ENCODE measurements at regions not wholly inside any gene's neighbourhood (a gene's known extent, or its start where the extent isn't known, plus 50 kb on each side); places are given as distances from the start of the nearest gene placed in this dataset.

DNA sequence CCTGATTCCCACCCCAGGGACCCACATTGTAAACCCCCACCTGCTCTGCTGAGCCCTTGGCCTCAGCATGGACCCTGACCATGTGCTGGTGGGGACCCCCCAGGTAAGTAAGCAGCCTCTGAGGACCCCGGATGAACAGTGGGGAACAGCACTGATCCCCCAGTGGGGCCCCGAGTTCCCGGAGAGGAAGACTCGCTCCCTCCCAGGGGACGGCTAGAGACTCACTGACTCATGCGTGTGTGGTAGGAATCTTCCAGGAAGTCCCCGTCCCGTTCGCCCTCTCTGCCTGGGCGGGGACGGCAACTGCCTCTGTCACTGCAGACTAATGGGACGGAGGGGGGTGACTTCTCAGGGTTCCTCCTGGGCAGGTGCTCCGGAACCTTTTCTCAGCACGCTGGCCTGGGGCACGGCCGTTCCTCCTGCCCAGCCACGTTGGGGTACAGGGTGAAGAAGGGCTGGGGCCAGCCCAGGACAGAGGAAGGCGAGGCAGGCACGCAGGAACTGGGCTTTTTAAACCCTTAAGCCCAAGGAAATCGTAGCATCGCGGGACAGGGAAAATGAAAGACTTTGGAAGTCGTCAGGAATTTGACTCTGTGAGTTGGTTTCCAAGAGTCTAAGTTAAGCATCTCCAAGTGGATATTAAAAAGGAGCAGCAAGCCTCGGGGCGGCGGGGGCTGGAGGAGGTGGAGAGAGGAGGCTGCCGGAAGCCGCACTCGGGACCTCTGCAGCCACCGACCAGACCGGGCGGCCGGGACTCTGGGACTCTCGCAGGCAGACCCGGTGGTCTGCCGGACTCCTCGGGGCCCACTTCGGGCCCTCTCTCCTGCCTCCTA is 178.7 kb downstream of the SEC14L1 start (continued):
- TF ChIP-seq SOX6 (IDR thresholded peaks at IDR 0.05) (peak; percentile 42; the same call in 1 of the 2 replicates), NFE2 (IDR thresholded peaks at IDR 0.05; ENCODE audit: low read depth) (peak; percentile 57), THRAP3 (IDR thresholded peaks at IDR 0.05; ENCODE audit: borderline replicate concordance) (no peak), GTF3C2 (IDR thresholded peaks at IDR 0.05; ENCODE audit: borderline replicate concordance, extremely low read depth, insufficient read length) (no peak), ATF7 (IDR thresholded peaks at IDR 0.05) (peak; percentile 68; the same call in 1 of the 2 replicates), MCM2 (IDR thresholded peaks at IDR 0.05; ENCODE audit: low read depth) (no peak), RBFOX2 (IDR thresholded peaks at IDR 0.05; ENCODE audit: low read depth, low read length) (peak; percentile 90), FOSL1 (tag; conservative IDR thresholded peaks at IDR 0.05) (peak; percentile 91), CBFB (CRISPR knock-in tag; IDR thresholded peaks at IDR 0.05) (0 out of 2 replicates have a peak, but pooled peaks have one; percentile 42), HMGN3 (IDR thresholded peaks at IDR 0.05; ENCODE audit: borderline replicate concordance, extremely low read depth, insufficient read length, low read depth, low read length) (peak; percentile 35), SNRNP70 (optimal IDR thresholded peaks at IDR 0.05; ENCODE audit: low read depth, low read length) (no peak), SMAD3 (CRISPR knock-in tag; conservative IDR thresholded peaks at IDR 0.05) (no peak), NONO (IDR thresholded peaks at IDR 0.05; ENCODE audit: low read depth in 2 of 2, low read length in 1 of 2) (no peak), ZBTB26 (CRISPR knock-in tag; IDR thresholded peaks at IDR 0.05) (0 out of 2 replicates have a peak, but pooled peaks have one; percentile 9), SIN3B (IDR thresholded peaks at IDR 0.05; ENCODE audit: low read depth) (no peak; the same call in 1 of the 2 replicates), NR2C2 (CRISPR knock-in tag; IDR thresholded peaks at IDR 0.05) (peak; percentile 58; the same call in 1 of the 2 replicates), NR2C2 (tag; IDR thresholded peaks at IDR 0.05) (peak; percentile 95)
- TF ChIP-seq, protein P1, sequence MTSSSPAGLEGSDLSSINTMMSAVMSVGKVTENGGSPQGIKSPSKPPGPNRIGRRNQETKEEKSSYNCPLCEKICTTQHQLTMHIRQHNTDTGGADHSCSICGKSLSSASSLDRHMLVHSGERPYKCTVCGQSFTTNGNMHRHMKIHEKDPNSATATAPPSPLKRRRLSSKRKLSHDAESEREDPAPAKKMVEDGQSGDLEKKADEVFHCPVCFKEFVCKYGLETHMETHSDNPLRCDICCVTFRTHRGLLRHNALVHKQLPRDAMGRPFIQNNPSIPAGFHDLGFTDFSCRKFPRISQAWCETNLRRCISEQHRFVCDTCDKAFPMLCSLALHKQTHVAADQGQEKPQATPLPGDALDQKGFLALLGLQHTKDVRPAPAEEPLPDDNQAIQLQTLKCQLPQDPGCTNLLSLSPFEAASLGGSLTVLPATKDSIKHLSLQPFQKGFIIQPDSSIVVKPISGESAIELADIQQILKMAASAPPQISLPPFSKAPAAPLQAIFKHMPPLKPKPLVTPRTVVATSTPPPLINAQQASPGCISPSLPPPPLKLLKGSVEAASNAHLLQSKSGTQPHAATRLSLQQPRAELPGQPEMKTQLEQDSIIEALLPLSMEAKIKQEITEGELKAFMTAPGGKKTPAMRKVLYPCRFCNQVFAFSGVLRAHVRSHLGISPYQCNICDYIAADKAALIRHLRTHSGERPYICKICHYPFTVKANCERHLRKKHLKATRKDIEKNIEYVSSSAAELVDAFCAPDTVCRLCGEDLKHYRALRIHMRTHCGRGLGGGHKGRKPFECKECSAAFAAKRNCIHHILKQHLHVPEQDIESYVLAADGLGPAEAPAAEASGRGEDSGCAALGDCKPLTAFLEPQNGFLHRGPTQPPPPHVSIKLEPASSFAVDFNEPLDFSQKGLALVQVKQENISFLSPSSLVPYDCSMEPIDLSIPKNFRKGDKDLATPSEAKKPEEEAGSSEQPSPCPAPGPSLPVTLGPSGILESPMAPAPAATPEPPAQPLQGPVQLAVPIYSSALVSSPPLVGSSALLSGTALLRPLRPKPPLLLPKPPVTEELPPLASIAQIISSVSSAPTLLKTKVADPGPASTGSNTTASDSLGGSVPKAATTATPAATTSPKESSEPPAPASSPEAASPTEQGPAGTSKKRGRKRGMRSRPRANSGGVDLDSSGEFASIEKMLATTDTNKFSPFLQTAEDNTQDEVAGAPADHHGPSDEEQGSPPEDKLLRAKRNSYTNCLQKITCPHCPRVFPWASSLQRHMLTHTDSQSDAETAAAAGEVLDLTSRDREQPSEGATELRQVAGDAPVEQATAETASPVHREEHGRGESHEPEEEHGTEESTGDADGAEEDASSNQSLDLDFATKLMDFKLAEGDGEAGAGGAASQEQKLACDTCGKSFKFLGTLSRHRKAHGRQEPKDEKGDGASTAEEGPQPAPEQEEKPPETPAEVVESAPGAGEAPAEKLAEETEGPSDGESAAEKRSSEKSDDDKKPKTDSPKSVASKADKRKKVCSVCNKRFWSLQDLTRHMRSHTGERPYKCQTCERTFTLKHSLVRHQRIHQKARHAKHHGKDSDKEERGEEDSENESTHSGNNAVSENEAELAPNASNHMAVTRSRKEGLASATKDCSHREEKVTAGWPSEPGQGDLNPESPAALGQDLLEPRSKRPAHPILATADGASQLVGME (CRISPR knock-in tag; IDR thresholded peaks at IDR 0.05) = no peak
